HG02885 (cell line): ENCODE measurements at regions not wholly inside any gene's neighbourhood (a gene's known extent, or its start where the extent isn't known, plus 50 kb on each side); places are given as distances from the start of the nearest gene placed in this dataset.

Experiments
- ATAC-seq: cut with Tn5 transposase; IDR thresholded peaks from one replicate; pipeline ENCODE4 v1.9.1; 2021; ENCODE audit warnings: mild to moderate bottlenecking; ENCODE audit not compliant: unreplicated experiment, poor library complexity

DNA sequence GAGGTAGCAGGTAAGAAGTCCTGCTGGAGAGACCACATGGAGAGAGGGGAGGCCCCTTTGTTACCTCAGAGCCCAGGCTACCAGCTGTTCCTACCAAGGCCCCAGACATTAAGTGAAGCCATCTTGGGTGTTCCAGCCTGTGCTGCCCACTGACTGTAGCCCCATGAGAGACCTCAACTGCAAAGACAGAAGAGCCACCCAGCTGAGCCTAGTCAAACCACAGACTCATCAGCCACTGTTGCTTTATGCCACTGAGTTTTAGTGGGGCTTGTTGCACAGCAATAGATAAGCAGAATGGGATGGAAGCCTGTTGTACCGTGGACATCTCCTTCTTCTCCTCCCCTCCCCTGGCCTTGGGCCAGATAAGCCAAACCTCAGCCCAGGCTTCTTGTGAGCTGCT is 83.9 kb downstream of the ADRA2C start:
- no peak for ATAC-seq

- ATAC-seq: no peak
Measured at GRCh38 chr4:3851211-3851610, 85.0 kb downstream of the ADRA2C start.

DNA sequence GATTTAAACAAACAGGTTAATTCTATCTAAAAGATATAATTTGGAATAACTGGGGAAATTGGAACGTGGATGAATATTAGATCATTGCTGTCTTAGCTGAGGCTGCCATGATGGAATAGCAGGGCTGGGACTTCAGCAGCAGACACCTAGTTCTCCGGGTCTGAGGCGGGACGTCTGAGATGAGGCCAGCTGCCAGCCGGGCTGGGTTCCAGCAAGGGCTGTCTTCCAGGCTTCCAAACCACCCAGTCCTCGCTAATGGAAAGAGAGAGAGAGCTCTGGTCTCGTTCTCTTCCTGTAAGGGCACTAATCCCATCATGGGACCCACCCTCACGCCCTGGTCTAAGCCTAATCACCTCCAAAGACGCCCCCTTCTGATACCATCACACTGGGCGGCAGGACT is 85.7 kb downstream of the ADRA2C start:
- ATAC-seq: no peak

GRCh38 chr4:3852309-3852708 is 86.1 kb downstream of the ADRA2C start:
- ATAC-seq: no peak

GRCh38 chr4:3852711-3853110 is 86.5 kb downstream of the ADRA2C start:
- ATAC-seq: no peak

GRCh38 chr4:3853388-3854035 is 87.3 kb downstream of the ADRA2C start:
- ATAC-seq: no peak

DNA sequence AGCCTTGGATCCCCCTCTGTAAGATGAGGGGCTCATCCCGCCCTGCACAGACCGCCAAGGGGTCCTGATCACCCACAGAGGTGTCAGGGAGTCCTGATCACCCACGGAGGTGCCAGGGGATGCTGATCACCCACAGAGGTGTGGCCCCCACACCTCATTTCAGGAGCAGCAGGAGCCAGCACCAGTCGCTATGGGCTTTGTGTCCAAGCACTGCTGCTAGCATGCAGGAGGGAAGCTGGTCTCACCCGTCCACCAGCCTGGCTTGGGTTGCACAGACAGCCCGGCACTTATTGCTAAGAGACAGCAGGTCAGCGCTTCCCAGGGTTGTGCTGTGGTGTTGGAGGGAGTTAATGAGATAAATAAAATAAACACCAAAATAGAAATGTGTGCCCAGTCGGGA is 88.5 kb downstream of the ADRA2C start:
- ATAC-seq: no peak

DNA sequence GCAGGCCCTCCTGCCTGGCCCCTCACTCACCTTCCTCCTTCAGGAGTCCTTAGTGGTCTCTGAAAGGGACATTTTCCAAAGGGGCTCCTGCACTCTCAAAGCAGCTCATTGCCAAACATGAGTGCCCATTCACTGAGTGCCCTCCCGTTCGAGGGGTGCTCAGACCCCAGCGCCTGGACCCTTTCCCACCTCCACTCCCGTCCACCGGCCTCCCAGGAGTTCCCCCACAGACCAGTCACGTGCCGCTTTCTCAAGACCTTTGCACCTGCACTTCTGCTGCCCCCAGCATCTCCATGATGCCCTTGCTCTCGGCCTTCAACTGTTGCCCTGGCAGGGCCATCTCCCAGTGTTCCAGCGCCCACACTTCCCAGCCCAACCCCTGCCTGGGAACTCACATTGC is 89.5 kb downstream of the ADRA2C start:
- ATAC-seq: no peak

DNA sequence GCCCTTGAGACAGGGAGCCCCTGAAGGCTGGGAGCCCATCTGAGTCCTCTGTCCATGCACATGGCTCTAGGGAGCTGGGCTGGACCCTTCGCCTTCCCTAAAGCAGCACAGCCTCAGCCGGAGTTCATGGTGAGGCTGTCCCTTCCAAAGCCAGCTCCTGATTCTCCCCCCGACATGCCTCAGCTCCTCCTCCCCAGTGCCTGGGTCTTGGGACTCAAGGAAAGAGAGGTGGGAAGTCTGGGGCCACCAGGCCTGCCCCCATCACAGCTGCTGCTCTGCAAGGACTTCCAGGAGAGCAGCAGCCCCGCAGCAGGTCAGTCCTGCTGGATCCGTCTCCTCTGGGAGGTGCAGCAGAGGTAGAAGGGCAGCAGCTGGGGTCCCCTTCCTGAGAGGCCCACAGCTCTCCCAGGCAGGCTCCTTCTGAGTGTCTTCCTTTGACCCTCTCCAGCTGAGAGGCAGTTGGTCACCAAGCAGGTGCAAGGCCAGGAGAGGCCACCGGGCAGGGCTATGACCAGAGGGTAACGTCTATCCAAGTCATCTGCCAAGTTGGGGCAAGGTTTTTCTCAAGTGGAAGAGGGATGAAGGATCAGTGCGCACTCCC is 90.5 kb downstream of the ADRA2C start:
- no peak for ATAC-seq

- ATAC-seq: no peak
Measured at GRCh38 chr4:3857269-3857926, 91.2 kb downstream of the ADRA2C start.

DNA sequence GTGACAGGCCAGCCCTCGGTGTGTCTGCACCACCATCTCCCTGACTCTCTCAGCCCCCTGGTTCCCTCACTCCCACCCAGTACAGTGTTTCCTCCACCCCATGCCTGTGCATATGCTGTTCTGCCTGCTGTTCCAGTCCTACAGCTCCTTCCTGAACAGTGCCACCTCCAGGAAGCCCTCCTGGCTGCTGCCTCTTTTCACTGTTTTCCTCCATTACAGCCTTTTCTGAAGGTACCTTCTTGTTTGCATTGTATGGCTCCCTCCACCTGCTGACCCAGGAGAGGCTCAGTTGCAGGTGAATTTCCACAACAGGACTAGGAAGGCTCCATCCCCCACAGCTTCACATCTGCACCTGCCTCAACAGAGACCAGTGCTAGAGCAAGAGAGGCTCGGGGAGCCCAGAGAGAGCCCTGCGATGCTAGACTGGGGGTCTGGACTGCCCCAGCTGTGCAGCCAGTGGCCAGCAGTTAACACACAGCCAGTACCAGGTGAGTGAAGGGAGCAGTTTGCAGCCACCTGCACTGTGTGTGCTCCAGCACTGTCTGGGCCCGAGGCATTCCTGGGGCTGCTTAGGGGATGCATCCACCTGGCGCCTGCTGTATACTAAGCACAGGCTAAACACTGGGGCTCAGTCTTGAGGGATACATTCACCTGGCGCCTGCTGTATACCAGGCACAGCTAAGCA is 92.0 kb downstream of the ADRA2C start:
- ATAC-seq: no peak

DNA sequence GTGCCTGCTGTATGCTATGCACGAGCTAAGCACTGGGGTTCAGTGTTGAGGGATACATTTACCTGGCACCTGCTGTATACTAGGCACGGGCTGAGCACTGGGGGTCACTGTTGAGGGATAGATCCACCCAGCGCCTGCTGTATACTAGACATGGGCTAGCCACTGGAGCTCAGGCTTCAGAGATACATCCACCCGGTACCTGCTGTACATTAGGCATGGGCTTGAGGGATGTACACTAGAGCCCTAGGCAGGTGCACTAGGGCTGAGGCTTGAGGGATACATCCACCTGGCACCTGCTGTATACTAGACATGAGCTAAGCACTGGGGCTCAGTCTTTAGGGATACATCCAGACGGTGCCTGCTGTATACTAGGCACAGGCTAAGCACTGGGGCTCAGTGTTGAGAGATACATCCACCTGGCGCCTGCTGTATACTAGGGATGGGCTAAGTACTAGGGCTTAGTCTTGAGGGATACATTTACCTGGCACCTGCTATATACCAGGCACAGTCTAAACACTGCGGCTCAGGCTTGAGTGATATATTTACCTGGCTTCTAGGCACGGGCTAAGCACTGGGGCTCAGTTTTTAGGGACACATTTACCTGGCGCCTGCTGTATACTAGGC is 92.7 kb downstream of the ADRA2C start:
- no peak for ATAC-seq

DNA sequence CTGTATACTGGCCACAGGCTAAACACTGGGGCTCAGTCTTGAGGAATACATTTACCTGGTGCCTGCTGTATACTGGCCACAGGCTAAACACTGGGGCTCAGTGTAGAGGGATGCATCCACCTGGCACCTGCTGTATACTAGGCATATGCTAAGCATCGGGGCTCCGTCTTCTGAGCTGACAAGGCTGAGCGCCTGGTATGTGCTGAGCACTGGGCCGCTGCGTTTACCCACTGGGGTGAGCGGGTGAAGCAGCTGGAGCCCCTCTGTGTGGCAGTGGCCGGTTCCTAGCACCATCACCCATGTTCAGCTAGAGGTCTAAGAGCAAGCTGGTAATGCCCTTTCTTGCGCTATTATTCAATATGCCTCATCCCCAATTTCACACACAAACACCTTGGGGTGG is 93.4 kb downstream of the ADRA2C start:
- ATAC-seq: no peak

- no peak for ATAC-seq
Measured at GRCh38 chr4:3860061-3860912, 94.1 kb downstream of the ADRA2C start.

DNA sequence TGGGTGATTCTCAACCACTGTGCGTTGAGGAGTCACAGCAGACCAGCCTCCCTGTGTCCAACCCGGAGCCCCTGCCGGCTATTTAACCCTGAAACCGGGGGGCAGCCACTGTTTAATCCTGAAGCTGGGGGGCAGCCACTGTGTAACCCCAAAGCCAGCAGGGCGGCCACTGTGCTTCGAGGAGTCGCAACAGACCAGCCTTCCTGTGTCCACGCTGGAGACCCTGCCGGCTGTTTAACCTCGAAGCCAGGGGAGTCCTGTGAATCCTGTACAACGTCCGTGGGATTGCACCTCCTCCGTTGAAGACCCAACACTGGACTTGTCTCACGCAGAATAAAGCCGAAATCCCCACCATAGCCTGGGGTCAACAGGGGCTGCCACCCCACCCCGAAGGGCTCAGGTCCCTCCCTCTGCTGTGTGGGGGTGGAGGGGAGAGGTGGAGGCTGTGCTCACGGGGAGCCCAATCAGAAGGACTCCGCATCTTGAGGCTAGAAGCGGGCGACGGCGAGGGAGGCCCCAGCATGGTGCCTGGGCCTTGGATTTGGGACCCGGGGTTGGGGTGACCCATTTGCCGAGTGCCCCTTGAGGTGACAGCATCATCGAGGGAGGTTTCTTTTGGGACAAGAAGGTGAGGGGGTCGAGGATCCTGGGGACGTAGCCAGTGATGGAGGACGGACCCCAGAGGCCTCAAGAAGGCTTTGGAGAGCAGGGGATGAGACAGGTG is 94.9 kb downstream of the ADRA2C start:
- ATAC-seq: no peak

DNA sequence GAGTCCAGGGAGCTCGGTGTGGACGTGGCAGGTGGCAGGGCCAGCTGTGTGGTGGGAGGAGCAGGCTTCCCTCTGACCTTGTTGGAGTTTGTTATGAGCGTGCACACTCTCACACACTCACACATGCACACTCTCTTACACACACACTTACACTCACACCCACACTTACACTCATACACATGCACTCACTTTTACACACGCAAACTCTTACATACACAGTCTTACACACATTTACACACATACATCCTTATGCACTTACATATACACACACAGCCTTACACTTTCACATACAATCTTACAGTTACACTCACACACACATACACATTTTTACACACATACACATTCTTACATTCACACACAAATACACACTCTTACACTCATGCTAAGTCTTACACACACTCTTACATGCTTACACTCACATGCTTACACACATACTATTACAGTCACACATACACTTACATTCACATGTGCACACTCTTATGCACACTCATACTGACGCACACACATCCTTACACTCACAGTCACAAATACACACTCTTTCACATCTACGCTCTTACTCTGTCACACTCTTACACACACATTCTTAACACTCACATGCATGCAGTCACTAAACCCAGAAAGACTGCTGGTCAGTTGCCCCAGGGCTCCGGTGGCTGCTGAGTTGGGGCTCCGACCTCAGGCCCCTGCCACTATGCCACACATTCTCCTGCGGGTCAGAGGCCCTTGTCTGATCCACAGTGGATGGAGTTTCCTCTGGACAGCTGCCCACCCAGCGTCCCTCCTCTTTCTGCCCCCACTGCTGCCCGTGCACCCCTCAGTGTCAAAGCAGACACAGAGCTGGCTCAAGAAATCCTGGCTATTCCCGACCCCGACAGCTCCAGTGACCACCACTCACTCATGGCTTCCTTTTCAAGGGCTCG is 95.8 kb downstream of the ADRA2C start:
- no peak for ATAC-seq

DNA sequence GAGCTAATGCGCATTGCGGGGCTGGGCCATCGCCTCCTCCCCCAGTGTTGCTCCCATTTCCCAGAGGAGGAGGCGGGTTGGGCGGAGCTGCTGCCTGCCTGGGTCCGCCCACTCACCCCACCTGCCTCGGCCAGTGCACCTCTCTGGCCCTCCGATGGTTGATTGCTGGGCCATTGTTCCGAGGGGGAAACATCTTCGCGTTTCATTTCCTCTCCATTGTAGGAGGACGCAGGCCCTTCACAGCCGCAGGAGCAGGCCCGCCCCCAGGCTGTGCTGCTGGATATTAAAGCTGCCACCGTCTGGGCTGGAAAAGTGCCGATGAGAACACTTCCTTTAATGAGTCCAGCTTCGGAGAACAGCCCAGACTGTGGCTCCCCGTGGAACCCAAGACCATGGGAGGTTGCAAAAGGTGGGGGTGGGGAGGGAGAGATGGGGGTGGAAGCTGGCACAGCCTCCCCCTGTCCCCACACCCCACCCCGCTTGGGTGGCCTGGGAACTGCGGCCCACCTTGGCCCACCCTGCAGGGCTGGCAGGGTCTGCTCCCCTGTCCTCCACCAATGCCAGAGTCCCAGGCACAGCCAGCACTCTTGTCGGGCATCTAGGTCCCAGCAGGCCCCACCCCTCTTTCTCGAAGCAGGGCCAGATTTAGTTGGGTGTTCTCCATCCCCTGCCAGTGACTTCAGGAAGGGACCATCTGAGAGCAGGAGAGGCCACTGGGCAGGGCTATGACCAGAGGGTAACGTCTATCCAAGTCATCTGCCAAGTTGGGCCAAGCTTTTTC is 96.6 kb downstream of the ADRA2C start:
- ATAC-seq: no peak
